22Rv1 (cell line): ENCODE measurements at regions not wholly inside any gene's neighbourhood (a gene's known extent, or its start where the extent isn't known, plus 50 kb on each side); places are given as distances from the start of the nearest gene placed in this dataset.

Experiments used
- ZFX ChIP-seq: fragments of 450-650 bp; IDR thresholded peaks from 2 replicates; pipeline ENCODE4 v1.6.1; 2017; ENCODE audit warnings: antibody characterized with exemption, borderline replicate concordance
- TF ChIP-seq, protein P1 (sequence below): fragments of 450-650 bp; IDR thresholded peaks from 2 replicates; pipeline ENCODE4 v1.5.1; 2017; ENCODE audit warnings: mild to moderate bottlenecking

- TF ChIP-seq, protein P1, sequence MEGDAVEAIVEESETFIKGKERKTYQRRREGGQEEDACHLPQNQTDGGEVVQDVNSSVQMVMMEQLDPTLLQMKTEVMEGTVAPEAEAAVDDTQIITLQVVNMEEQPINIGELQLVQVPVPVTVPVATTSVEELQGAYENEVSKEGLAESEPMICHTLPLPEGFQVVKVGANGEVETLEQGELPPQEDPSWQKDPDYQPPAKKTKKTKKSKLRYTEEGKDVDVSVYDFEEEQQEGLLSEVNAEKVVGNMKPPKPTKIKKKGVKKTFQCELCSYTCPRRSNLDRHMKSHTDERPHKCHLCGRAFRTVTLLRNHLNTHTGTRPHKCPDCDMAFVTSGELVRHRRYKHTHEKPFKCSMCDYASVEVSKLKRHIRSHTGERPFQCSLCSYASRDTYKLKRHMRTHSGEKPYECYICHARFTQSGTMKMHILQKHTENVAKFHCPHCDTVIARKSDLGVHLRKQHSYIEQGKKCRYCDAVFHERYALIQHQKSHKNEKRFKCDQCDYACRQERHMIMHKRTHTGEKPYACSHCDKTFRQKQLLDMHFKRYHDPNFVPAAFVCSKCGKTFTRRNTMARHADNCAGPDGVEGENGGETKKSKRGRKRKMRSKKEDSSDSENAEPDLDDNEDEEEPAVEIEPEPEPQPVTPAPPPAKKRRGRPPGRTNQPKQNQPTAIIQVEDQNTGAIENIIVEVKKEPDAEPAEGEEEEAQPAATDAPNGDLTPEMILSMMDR = no peak
- no peak for TF ChIP-seq ZFX
Measured at GRCh38 chr2:172196768-172197431, 94.2 kb upstream of the DLX2 start.
